G401 (cell line): ENCODE measurements at regions not wholly inside any gene's neighbourhood (a gene's known extent, or its start where the extent isn't known, plus 50 kb on each side); places are given as distances from the start of the nearest gene placed in this dataset.

Source experiments
- DNase-seq: peaks from one replicate; pipeline ENCODE4 v3.0.0-alpha.2; 2015; ENCODE audit warnings: low spot score
- in situ Hi-C: cut with HindIII; loops from 2 replicates; pipeline ENCODE4 v1.10.0; 2016; ENCODE audit warnings: low sequenced_read_pairs, mixed read lengths

- in situ Hi-C loops, result no loop called here
- DNase-seq, result no peak
Measured at GRCh38 chr3:67783281-67784250, 129.2 kb upstream of the SUCLG2 start.

GRCh38 chr3:67781871-67782270, 127.5 kb upstream of the SUCLG2 start:
- in situ Hi-C loops, result no loop called here
- DNase-seq, result no peak

GRCh38 chr3:67781218-67781617, 126.8 kb upstream of the SUCLG2 start:
- in situ Hi-C loops, result no loop called here

GRCh38 chr3:67774676-67775075, 120.3 kb upstream of the SUCLG2 start:
- in situ Hi-C loops, result no loop called here
- no peak for DNase-seq

More at GRCh38 chr3:67781218-67781617, 126.8 kb upstream of the SUCLG2 start:
- DNase-seq, result no peak

- no peak for DNase-seq
- in situ Hi-C loops, result no loop called here
Measured at GRCh38 chr3:67765575-67765974, 111.2 kb upstream of the SUCLG2 start.

GRCh38 chr3:67745296-67745695, 90.9 kb upstream of the SUCLG2 start:
- DNase-seq, result no peak
- in situ Hi-C loops, result no loop called here

GRCh38 chr3:67744699-67745098, 90.3 kb upstream of the SUCLG2 start:
- in situ Hi-C loops, result no loop called here
- DNase-seq, result no peak

GRCh38 chr3:67739851-67740250, 85.4 kb upstream of the SUCLG2 start:
- in situ Hi-C loops, result no loop called here

GRCh38 chr3:67737906-67738865, 83.8 kb upstream of the SUCLG2 start:
- no peak for DNase-seq
- in situ Hi-C loops, result no loop called here

More at GRCh38 chr3:67739851-67740250, 85.4 kb upstream of the SUCLG2 start:
- DNase-seq, result no peak

- no peak for DNase-seq
- in situ Hi-C loops, result no loop called here
Measured at GRCh38 chr3:67737140-67737539, 82.7 kb upstream of the SUCLG2 start.

- in situ Hi-C loops, result no loop called here
- DNase-seq, result no peak
Measured at GRCh38 chr3:67733269-67733950, 79.0 kb upstream of the SUCLG2 start.

- no peak for DNase-seq
- in situ Hi-C loops, result no loop called here
Measured at GRCh38 chr3:67724434-67724833, 70.0 kb upstream of the SUCLG2 start.

GRCh38 chr3:67723863-67724262, 69.5 kb upstream of the SUCLG2 start:
- DNase-seq, result no peak
- in situ Hi-C loops, result no loop called here

- DNase-seq, result no peak
- in situ Hi-C loops, result no loop called here
Measured at GRCh38 chr3:67719333-67719732, 64.9 kb upstream of the SUCLG2 start.

- in situ Hi-C loops, result no loop called here
- DNase-seq, result no peak
Measured at GRCh38 chr3:67715971-67716370, 61.6 kb upstream of the SUCLG2 start.

- no peak for DNase-seq
- in situ Hi-C loops, result no loop called here
Measured at GRCh38 chr3:67713764-67714469, 59.5 kb upstream of the SUCLG2 start.

- no peak for DNase-seq
- in situ Hi-C loops, result no loop called here
Measured at GRCh38 chr3:67712259-67712658, 57.8 kb upstream of the SUCLG2 start.

- in situ Hi-C loops, result no loop called here
- no peak for DNase-seq
Measured at GRCh38 chr3:67710396-67710795, 56.0 kb upstream of the SUCLG2 start.

GRCh38 chr3:67706934-67707333, 52.5 kb upstream of the SUCLG2 start:
- in situ Hi-C loops, result no loop called here
- no peak for DNase-seq
